ENCODE measurements at regions not wholly inside any gene's neighbourhood (a gene's known extent, or its start where the extent isn't known, plus 50 kb on each side); places are given as distances from the start of the nearest gene placed in this dataset.
"Not testable (repeated sequence)": the region's sequence is repeated elsewhere in the genome, so short reads cannot be mapped to it uniquely, and the experiment has no call there.

DNA sequence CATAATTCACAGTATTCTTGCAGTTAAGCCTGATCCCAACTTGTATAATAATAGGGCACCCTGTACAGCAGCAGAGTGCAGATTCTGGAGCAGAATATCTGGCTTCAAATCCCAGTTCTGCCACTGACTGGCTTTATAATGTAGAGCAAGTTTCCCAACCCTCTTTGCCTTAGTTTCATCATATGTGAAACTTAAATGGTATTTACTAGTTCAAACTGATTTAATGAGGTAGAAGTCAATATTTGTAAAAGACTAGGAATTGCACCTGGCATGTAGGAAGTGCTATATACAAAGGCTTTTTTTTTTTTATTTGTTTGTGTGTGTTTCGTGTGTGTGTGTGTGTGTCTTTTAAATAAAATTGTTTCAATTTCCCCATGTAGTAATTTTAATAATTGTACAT, 125.9 kb downstream of the CCER1 start:
- no peak for DNase-seq (ENCODE audit: low read depth, low spot score)

DNA sequence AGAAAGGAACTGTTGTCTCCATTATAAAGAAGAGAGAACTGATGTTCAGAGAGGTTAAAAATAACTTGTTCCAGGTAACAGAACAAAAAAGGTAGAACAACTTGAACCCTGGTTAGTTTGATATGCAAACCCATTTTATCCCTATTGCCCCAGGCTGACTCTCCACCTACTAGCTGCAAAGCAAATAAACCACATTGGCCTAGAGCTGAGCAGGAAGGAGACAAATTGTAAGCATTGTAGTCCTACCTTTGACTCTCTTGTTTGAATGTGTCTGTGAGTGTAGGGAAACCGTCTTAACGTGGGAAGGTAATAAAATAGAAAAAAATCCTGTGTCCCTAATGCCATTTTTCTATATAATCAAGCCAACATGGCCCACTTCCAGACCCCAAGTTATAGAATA, 126.4 kb downstream of the CCER1 start:
- DNase-seq (ENCODE audit: low read depth, low spot score) = no peak

DNA sequence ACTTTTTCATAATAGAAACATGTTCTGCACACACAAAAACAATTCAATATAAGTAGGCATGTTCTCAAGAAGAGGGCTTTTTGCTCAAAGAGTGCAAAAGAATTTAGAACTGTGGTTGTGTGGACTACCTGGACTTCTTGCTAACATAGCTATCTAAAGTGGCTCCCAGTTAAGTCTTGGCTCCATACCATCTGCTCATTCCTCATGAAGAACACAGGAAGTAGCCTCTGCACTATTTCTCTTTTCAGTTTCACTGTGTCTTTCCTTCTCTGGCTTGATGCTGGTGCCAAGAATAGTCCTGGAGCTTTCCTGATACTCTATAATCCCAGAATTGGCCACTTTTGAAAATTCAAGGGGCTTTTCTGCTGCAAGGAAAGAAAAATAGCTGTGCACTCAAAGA, 127.4 kb downstream of the CCER1 start:
- no peak for DNase-seq (ENCODE audit: low read depth, low spot score)

DNA sequence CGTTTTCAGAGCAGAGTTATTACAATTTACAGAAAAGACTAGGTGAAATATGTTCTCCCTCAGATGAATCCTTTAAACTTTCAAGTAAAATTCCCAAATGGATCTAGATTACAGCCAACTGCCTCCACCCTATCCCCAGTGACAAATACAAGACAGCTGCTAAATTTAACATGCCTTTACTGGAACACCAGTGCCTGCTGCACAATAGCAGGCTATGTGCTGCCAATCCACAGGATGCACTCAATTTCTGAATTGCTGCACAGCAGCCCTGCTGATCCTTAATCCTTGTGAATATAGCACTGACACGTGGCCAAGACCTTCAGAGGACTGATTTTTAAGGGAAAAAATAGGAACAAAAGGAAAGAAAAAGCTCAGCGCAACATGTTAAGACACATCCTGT, 128.9 kb downstream of the CCER1 start:
- no peak for DNase-seq (ENCODE audit: low read depth, low spot score)

DNA sequence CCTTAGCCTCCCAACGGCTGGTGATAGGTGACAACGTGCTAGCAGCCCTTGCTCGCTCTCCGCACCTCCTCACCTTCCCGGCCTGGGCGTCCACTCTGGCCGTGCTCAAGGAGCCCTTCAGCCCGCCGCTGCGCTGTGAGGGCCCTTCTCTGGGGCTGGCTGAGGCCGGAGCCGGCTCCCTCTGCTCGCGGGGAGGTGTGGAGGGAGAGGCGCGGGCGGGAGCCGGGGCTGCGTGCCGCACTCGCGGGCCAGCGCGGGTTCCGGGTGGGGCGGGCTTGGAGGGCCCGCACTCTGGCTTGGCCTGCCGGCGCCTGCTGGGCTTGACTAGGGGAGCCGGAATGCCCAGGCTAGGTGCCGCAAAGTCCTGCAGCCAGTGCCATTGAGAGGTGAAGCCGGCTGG, 131.1 kb downstream of the CCER1 start:
- no peak for DNase-seq (ENCODE audit: low read depth, low spot score)

GRCh38 chr12:90819709-90820108, 135.3 kb downstream of the CCER1 start:
- DNase-seq (ENCODE audit: low read depth, low spot score) = no peak

GRCh38 chr12:90816353-90817089, 138.5 kb downstream of the CCER1 start:
- no peak for DNase-seq (ENCODE audit: low read depth, low spot score)

GRCh38 chr12:90809940-90810339, 145.0 kb downstream of the CCER1 start:
- DNase-seq (ENCODE audit: low read depth, low spot score) = no peak

- DNase-seq (ENCODE audit: low read depth, low spot score) = no peak
These were observed 146.4 kb downstream of the CCER1 start for GRCh38 chr12:90808568-90808967.

GRCh38 chr12:90802727-90803126, 152.2 kb downstream of the CCER1 start:
- no peak for DNase-seq (ENCODE audit: low read depth, low spot score)

DNA sequence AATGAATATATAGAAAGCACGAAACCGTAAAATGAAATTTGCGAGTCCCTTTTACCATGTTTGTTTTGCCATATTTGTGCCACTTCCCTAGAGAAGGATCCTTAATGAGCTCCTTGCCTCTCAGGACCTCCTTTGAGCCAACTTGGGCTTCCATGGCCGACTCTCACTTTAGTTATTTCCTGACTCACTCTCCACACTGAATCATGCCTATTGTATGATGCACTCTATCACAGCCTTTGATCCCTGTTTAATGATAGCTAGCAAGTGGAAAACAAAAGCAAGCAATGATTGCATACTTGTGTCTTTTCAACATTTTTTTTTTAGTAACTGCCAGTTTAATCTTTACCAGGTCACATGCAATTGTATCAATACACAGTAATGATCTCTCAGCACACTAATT, 153.2 kb downstream of the CCER1 start:
- DNase-seq (ENCODE audit: low read depth, low spot score) = no peak

- no peak for DNase-seq (ENCODE audit: low read depth, low spot score)
These were observed 160.8 kb downstream of the CCER1 start for GRCh38 chr12:90794212-90794611.

GRCh38 chr12:90792718-90793117, 162.3 kb downstream of the CCER1 start:
- DNase-seq (ENCODE audit: low read depth, low spot score) = not testable (repeated sequence)

GRCh38 chr12:90791445-90791844, 163.5 kb downstream of the CCER1 start:
- no peak for DNase-seq (ENCODE audit: low read depth, low spot score)

DNA sequence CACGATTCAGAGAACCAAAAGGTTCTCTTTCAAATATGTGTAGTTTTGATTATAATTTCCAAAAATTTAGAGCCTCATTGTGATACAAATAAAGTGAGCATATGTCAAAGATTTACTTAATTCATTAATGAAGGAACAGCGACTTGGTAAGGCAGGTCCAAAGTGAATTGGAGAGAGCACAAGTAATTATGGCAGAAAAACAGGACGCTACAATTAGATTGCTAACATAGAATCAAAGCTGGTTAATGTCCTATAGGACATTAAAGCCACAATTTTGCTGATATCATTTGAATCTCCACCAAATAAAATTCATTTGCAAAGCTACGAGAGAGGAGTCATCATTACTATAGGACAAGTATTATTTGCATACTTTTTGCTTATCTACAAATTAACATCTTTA, 164.2 kb downstream of the CCER1 start:
- DNase-seq (ENCODE audit: low read depth, low spot score) = no peak

DNA sequence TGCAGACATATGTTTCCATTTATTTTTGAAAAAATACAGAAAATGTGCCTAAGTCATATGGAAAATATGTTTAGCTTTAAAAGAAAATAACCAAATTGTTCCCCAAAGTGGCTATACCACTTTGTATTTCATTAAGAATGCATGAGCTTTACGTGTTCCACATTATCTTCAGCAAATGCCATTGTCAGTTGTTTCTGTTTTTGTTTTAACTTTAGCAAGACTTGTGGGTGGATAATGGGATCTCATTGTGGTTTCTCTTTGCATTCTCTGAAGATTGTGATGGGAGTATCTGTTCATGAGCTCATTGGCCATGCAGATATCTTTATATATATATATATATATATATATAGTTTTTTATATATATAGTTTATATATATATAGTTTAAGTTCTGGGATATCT, 181.5 kb downstream of the CCER1 start:
- DNase-seq (ENCODE audit: low read depth, low spot score) = no peak

DNA sequence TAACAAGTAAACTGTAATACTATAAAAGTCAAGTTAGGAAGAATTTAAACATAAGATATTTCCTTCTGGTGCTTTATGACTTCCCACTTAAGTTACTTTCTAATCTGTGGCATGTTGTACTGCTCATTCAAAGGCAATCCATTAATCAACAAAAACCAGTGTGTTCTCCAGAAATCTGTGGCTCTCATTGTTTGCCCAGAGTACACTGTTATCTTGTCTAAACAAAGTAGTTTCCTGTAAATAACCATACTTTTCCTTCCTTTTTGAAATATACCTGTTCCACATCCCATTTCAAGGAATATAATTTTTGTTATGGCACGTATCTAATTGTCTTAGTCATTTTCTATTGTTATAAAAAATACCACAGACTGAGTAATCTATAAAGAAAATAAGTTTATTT, 184.1 kb downstream of the CCER1 start:
- no peak for DNase-seq (ENCODE audit: low read depth, low spot score)

DNA sequence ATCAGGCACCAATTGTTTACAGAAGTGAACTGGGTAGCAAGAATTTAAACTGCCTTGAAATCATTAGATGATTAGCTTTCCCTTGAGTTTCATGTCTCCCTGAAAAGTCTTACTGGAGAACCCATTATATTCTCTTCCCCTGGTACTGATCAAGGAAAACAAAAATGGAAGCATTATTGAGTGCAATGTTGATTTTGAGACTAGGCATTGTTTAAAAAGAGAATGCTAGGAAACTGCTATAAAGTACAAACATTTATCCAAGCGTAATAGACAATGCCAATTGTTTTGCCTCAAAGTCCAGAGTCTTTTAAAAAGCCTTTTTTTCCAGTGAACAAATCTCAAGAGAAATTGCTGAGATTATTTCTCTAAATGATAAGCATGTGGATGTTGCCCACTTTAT, 197.0 kb downstream of the CCER1 start:
- no peak for DNase-seq (ENCODE audit: low read depth, low spot score)

DNA sequence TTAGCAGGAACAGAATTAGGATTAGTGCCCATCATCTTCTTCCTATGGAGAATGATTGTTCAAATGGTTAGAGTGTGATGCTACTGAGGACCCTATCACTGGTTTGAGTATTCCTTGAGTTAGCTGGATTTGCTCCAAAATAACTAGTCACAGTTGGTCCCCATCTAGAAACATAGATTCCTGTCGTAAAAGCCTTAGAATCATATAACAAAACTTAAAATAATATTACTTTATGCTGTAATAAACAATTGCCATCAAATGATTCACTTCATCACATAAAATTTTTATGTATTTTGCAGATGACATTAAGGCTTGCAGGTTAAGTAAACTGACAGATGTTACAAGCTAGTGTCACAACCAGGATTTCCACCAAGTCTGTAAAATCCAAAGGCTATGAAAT, 209.8 kb downstream of the CCER1 start:
- no peak for DNase-seq (ENCODE audit: low read depth, low spot score)

- no peak for DNase-seq (ENCODE audit: low read depth, low spot score)
These were observed 213.4 kb downstream of the CCER1 start for GRCh38 chr12:90741611-90742010.

DNA sequence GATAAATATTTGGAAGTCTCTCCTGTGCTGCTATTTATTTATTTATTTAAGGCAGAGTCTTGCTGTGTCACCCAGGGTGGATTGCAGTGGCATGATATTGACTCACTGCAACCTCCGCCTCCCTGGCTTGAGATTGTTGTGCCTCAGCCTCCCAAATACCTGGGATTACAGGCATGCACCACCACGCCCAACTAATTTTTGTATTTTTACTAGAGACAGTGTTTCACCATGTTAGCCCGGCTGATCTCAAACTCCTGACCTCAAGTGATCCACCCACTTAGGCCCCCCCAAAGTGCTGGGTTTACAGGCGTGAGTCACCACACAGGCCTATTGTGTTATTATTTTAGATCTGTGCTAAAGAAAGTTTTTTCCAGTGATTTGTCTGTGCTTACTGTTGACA, 225.2 kb downstream of the CCER1 start:
- no peak for DNase-seq (ENCODE audit: low read depth, low spot score)

- no peak for DNase-seq (ENCODE audit: low read depth, low spot score)
These were observed 242.3 kb downstream of the CCER1 start for GRCh38 chr12:90712671-90713070.

DNA sequence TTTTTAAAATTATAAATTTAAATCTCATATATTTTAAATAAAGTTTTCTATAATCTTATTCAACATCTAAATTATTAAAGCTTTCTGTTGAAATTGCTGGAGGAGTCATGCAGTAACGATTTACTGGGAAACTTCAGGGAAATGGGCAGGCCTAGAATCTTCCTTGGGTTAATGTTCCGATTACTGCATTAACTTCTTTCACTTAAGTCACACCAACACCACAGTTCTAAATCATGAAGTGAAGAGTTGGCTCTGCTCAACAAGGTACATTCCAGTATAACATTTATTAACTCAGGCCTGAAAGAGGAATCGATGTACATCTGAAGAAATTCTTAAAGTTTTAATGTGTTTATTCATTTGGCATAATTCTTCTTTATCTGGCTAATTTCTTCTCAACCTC, 244.3 kb downstream of the CCER1 start:
- DNase-seq (ENCODE audit: low read depth, low spot score) = no peak

GRCh38 chr12:90706036-90706435, 248.9 kb downstream of the CCER1 start:
- no peak for DNase-seq (ENCODE audit: low read depth, low spot score)

Measured in ELF-1 (cell line).